ENCODE measurements at regions not wholly inside any gene's neighbourhood (a gene's known extent, or its start where the extent isn't known, plus 50 kb on each side); places are given as distances from the start of the nearest gene placed in this dataset.

DNA sequence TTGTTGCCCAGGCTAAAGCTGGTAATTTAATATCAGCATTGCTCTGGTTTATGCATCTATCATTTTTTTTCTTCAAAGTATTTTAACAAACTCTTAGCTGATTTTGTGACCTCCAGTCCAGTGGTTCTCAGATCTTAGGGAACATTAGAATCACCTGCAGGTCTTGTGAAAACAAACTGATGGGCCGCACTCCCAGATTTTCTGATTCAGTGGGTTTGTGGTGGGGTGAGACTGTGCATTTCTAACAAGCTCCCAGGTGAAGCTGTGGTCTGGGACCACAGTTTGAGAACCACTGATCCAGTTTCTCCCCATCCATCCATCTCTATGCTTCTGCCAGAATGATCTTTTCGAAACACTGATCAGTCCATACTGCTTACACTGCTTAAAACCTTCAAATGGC is 305.7 kb upstream of the USP24 start:
- TF ChIP-seq, protein P1, sequence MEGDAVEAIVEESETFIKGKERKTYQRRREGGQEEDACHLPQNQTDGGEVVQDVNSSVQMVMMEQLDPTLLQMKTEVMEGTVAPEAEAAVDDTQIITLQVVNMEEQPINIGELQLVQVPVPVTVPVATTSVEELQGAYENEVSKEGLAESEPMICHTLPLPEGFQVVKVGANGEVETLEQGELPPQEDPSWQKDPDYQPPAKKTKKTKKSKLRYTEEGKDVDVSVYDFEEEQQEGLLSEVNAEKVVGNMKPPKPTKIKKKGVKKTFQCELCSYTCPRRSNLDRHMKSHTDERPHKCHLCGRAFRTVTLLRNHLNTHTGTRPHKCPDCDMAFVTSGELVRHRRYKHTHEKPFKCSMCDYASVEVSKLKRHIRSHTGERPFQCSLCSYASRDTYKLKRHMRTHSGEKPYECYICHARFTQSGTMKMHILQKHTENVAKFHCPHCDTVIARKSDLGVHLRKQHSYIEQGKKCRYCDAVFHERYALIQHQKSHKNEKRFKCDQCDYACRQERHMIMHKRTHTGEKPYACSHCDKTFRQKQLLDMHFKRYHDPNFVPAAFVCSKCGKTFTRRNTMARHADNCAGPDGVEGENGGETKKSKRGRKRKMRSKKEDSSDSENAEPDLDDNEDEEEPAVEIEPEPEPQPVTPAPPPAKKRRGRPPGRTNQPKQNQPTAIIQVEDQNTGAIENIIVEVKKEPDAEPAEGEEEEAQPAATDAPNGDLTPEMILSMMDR (IDR thresholded peaks at IDR 0.05): no peak
- no peak for TF ChIP-seq POLR2AphosphoS5 (IDR thresholded peaks at IDR 0.05)
- no peak for TF ChIP-seq POLR2A (IDR thresholded peaks at IDR 0.05)

Data from prostate gland (tissue), 2 donors.